ENCODE measurements at regions not wholly inside any gene's neighbourhood (a gene's known extent, or its start where the extent isn't known, plus 50 kb on each side); places are given as distances from the start of the nearest gene placed in this dataset.

- Histone ChIP-seq H3K4me3 (replicated peaks; ENCODE audit: insufficient read depth, low read length) (no peak overlapping the region), H3K27ac (replicated peaks) (no peak overlapping the region), H3K27me3 (ENCODE audit: insufficient read depth, poor library complexity, severe bottlenecking) (no peaks in the 10 kb centered on the region)
- DNase-seq (ENCODE audit: low read depth in 1 of 2, low spot score in 1 of 2), result no peak
- TF ChIP-seq, protein P1, sequence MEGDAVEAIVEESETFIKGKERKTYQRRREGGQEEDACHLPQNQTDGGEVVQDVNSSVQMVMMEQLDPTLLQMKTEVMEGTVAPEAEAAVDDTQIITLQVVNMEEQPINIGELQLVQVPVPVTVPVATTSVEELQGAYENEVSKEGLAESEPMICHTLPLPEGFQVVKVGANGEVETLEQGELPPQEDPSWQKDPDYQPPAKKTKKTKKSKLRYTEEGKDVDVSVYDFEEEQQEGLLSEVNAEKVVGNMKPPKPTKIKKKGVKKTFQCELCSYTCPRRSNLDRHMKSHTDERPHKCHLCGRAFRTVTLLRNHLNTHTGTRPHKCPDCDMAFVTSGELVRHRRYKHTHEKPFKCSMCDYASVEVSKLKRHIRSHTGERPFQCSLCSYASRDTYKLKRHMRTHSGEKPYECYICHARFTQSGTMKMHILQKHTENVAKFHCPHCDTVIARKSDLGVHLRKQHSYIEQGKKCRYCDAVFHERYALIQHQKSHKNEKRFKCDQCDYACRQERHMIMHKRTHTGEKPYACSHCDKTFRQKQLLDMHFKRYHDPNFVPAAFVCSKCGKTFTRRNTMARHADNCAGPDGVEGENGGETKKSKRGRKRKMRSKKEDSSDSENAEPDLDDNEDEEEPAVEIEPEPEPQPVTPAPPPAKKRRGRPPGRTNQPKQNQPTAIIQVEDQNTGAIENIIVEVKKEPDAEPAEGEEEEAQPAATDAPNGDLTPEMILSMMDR (IDR thresholded peaks at IDR 0.05; ENCODE audit: insufficient read depth, low read length), result no peak
- TF ChIP-seq GABPA (IDR thresholded peaks at IDR 0.05; ENCODE audit: low read depth) (no peak), REST (IDR thresholded peaks at IDR 0.05; ENCODE audit: insufficient replicate concordance, low read depth) (no peak), POLR2AphosphoS5 (IDR thresholded peaks at IDR 0.05; ENCODE audit: low read depth) (no peak), SPI1 (IDR thresholded peaks at IDR 0.05; ENCODE audit: borderline replicate concordance, low read depth) (no peak)
Observed at GRCh38 chr12:13839365-13840336, 141.8 kb downstream of the GRIN2B start.

GRCh38 chr12:13836099-13836498 lies 145.3 kb downstream of the GRIN2B start:
- Histone ChIP-seq H3K27me3 (ENCODE audit: insufficient read depth, poor library complexity, severe bottlenecking) (no peaks in the 10 kb centered on the region), H3K4me3 (replicated peaks; ENCODE audit: insufficient read depth, low read length) (no peak overlapping the region), H3K27ac (replicated peaks) (no peak overlapping the region)
- TF ChIP-seq REST (IDR thresholded peaks at IDR 0.05; ENCODE audit: insufficient replicate concordance, low read depth) (no peak), SPI1 (IDR thresholded peaks at IDR 0.05; ENCODE audit: borderline replicate concordance, low read depth) (no peak), POLR2AphosphoS5 (IDR thresholded peaks at IDR 0.05; ENCODE audit: low read depth) (no peak)
- TF ChIP-seq, protein P1 (IDR thresholded peaks at IDR 0.05; ENCODE audit: insufficient read depth, low read length), result no peak
- no peak for DNase-seq (ENCODE audit: low read depth in 1 of 2, low spot score in 1 of 2)

DNA sequence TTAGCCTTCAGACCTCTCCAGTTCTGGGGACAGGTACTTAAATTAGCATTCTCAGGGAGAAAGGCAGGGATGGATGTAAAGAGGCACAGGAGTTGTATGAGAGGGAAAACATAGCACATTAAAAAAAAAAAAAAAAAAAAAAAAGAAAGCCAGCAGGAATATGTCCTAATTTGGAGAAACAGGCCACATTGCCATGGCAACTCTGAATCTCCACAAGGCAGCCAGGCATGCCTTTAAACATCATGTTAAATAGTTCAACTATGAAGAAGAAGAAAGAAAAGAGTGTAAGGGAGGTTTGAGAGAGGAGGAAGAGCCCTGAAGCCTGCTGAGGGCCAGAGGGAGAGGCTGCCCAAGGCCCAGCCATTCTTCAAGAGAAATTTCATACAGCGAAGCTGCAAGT lies 145.8 kb downstream of the GRIN2B start:
- TF ChIP-seq POLR2AphosphoS5 (IDR thresholded peaks at IDR 0.05; ENCODE audit: low read depth) (no peak), REST (IDR thresholded peaks at IDR 0.05; ENCODE audit: insufficient replicate concordance, low read depth) (no peak), GABPA (IDR thresholded peaks at IDR 0.05; ENCODE audit: low read depth) (no peak), SPI1 (IDR thresholded peaks at IDR 0.05; ENCODE audit: borderline replicate concordance, low read depth) (no peak)
- TF ChIP-seq, protein P1 (IDR thresholded peaks at IDR 0.05; ENCODE audit: insufficient read depth, low read length), result no peak
- Histone ChIP-seq H3K27ac (replicated peaks) (no peak overlapping the region), H3K4me3 (replicated peaks; ENCODE audit: insufficient read depth, low read length) (no peak overlapping the region), H3K27me3 (ENCODE audit: insufficient read depth, poor library complexity, severe bottlenecking) (no peaks in the 10 kb centered on the region)
- DNase-seq (ENCODE audit: low read depth in 1 of 2, low spot score in 1 of 2), result no peak
